H7 (cell line): ENCODE measurements at regions not wholly inside any gene's neighbourhood (a gene's known extent, or its start where the extent isn't known, plus 50 kb on each side); places are given as distances from the start of the nearest gene placed in this dataset.
"Not testable (repeated sequence)": the region's sequence is repeated elsewhere in the genome, so short reads cannot be mapped to it uniquely, and the experiment has no call there.

Experiments used
- DNase-seq: peaks from one replicate; pipeline ENCODE4 v3.0.0; 2012
- H3K27me3 ChIP-seq: 2 replicates; pipeline ENCODE4 v1.6.0; 2011; ENCODE audit warnings: mild to moderate bottlenecking, low read length; ENCODE audit not compliant: control insufficient read depth, insufficient read depth
- H3K36me3 ChIP-seq: replicated peaks from 2 replicates; pipeline ENCODE4 v1.5.1; 2011; ENCODE audit warnings: low read length; ENCODE audit not compliant: control insufficient read depth, insufficient read depth
- H3K4me3 ChIP-seq: 2 replicates; pipeline ENCODE4 v1.5.1; 2011; ENCODE audit warnings: low read depth, mild to moderate bottlenecking, control low read depth, low read length, moderate library complexity; ENCODE audit not compliant: insufficient read depth

DNA sequence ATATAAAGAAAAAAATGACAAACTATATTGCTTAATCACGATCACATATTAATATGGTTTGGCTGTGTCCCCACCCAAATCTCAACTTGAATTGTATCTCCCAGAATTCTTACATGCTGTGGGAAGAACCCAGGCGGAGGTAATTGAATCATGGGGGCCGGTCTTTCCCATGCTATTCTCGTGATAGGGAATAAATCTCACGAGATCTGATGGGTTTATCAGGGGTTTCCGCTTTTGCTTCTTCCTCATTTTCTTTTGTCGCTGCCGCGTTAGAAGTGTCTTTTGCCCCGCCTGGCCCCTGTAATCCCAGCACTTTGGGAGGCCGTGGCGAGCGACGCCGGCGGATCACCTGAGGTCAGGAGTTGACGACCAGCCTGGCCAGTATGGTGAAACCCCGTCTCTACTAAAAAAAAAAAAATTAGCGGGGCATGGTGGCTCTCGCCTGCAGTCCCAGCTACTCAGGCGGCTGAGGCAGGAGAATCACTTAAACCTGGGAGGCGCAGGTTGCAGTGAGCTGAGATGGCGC is 220.0 kb downstream of the KCNJ2 start:
- not testable (repeated sequence) for DNase-seq, H3K36me3 ChIP-seq, H3K4me3 ChIP-seq, H3K27me3 ChIP-seq

DNA sequence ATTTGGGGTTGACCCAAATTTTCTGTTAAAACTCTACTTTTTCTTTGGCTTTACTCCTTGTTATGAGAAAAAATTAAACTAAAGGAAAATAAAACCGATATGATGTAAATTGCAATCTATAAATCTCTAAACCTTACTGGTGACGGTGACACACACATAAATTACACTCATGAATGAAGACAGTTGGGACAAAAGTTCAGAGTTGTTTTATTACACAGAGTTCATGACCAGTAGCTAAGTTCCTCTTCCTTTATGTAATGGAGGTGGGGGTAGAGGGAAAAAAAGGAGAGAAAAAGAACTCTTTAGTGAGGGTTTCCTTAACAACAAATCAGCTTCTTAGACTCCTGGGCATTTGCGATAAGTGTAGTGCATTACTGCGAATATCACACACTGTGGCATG is 220.7 kb downstream of the KCNJ2 start:
- Histone ChIP-seq H3K4me3 (no peak overlapping the region), H3K27me3 (no peaks in the 10 kb centered on the region), H3K36me3 (no peaks in the 10 kb centered on the region)
- no peak for DNase-seq

DNA sequence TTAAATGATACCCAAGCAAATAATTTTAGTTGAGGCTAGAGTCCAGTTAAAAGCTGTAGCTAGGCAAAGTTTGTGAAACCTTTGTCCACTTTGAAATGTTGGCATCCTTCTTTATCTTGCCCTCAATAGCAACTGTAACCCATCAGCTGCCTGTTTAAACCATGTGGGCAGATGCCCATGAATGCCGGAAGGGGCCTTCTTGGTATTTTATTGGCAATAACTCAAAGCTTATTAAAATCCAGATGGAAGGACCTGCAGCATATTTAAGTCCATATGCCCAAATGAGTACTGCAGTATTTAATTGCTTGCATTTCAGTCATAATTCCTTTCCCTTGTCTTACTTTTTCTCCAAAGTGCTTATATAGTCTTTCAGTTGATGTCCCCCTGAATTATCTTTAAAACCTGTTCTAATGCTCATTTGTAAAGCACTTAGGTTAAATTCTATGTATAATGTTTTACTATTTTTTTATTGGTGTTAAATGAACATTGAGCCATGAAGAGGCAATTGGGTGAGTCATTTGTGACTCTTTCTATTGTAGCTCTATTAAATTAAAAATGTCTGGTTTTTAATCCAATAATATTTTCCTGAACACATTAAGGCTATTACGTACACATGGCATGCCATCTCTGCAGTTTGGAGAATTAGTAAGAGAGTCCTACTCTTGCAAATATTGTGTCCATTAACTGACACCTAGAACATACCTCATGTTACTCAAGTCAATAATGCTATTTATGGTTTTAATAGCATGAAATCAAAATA is 225.3 kb downstream of the KCNJ2 start:
- no peak for DNase-seq
- no peaks in the 10 kb centered on the region for H3K27me3 ChIP-seq
- H3K36me3 ChIP-seq, result no peaks in the 10 kb centered on the region
- no peak overlapping the region for H3K4me3 ChIP-seq

DNA sequence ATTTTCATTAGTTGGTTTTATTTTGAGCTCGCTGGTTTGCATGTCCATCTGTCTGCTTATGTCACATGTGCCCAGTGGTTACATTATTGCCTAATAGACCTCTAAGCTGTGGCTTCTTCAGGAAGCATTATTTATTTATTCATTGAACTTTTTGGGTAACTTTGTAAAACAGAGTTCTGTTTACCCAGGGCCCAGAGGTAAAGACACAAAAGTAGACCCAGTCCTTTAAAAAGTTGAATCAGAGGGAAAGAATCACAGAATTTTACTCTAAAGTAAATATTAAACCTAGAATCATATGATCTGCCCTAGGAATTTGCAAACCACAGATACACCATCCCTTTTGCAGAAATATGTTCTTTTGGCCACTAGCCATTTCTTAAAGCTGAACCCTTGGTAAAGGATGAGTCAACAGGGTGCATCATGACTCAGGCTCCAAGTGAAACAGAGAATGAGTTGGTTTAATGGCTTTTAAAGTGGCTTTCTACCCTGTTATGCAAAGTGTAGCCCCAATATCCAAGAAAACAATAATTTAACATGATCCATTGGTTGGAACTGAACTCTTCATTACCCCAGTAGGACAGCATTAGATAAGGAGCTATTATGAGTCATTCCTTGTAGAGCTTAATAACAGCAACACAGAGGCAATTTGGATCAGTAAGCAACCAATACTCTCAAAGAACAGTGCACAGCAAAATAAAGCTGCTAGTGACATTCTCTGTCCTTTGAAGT is 236.3 kb downstream of the KCNJ2 start:
- Histone ChIP-seq H3K36me3 (no peaks in the 10 kb centered on the region), H3K27me3 (no peaks in the 10 kb centered on the region), H3K4me3 (no peak overlapping the region)
- no peak for DNase-seq

GRCh38 chr17:70407506-70407905 is 238.2 kb downstream of the KCNJ2 start:
- no peak for DNase-seq
- Histone ChIP-seq H3K36me3 (no peaks in the 10 kb centered on the region), H3K4me3 (no peak overlapping the region), H3K27me3 (no peaks in the 10 kb centered on the region)

DNA sequence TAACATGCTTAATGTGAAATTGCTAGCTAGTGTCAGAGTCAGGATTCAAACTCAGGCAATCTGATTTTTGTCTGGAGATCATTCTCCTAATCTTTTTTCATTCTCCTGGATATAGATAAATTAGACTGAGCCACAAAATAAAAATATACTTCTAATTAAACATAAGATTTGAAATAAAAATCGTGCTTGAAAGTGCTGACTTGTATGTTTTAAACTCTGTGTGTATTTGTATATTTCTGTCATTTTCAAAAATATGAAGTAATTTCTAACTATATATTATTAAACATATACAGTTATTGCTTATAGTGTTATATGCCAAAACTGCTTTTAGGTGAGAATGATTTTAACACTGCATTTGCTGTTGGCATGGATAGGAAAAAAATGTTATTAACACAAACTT is 239.4 kb downstream of the KCNJ2 start:
- Histone ChIP-seq H3K36me3 (no peaks in the 10 kb centered on the region), H3K4me3 (no peak overlapping the region), H3K27me3 (no peaks in the 10 kb centered on the region)
- DNase-seq, result no peak

- Histone ChIP-seq H3K4me3 (no peak overlapping the region), H3K36me3 (no peaks in the 10 kb centered on the region), H3K27me3 (no peaks in the 10 kb centered on the region)
- no peak for DNase-seq
Measured at GRCh38 chr17:70414300-70414699, 245.0 kb downstream of the KCNJ2 start.

DNA sequence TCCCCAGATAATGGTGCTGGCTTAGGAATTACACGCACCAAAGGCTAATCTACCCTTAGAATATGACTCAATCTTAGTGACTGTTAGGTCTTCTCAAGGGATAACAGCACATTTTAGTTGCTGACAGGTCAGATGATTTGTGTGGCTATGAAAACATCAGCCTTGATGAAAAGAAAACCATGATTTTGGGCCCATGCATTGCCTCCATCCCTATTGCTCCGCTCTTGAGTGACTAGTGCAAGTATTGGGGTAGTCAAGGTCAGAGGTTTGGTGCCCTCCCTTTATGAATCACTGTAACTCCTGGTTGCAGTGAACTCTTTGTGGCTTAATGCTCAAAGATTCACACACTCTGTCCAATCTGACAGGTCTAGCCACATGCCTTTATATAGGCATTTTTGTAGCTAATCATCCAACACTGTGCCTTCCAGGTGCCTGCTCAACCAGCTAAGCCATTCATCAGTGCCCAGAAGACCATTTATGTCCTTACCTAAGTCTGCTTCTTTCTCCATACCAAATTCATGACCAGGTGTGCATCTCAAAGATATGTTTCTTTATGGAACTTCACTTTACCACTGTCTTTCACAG is 251.6 kb downstream of the KCNJ2 start:
- H3K27me3 ChIP-seq, result no peaks in the 10 kb centered on the region
- no peak for DNase-seq
- H3K36me3 ChIP-seq, result no peaks in the 10 kb centered on the region
- H3K4me3 ChIP-seq, result no peak overlapping the region

GRCh38 chr17:70422862-70423261 is 253.5 kb downstream of the KCNJ2 start:
- Histone ChIP-seq H3K27me3 (no peaks in the 10 kb centered on the region), H3K36me3 (no peaks in the 10 kb centered on the region), H3K4me3 (no peak overlapping the region)
- no peak for DNase-seq

GRCh38 chr17:70423562-70423961 is 254.2 kb downstream of the KCNJ2 start:
- Histone ChIP-seq H3K4me3 (no peak overlapping the region), H3K27me3 (no peaks in the 10 kb centered on the region), H3K36me3 (no peaks in the 10 kb centered on the region)
- no peak for DNase-seq

- Histone ChIP-seq H3K4me3 (no peak overlapping the region), H3K36me3 (no peaks in the 10 kb centered on the region), H3K27me3 (no peaks in the 10 kb centered on the region)
- DNase-seq, result no peak
Measured at GRCh38 chr17:70426752-70427151, 257.4 kb downstream of the KCNJ2 start.

DNA sequence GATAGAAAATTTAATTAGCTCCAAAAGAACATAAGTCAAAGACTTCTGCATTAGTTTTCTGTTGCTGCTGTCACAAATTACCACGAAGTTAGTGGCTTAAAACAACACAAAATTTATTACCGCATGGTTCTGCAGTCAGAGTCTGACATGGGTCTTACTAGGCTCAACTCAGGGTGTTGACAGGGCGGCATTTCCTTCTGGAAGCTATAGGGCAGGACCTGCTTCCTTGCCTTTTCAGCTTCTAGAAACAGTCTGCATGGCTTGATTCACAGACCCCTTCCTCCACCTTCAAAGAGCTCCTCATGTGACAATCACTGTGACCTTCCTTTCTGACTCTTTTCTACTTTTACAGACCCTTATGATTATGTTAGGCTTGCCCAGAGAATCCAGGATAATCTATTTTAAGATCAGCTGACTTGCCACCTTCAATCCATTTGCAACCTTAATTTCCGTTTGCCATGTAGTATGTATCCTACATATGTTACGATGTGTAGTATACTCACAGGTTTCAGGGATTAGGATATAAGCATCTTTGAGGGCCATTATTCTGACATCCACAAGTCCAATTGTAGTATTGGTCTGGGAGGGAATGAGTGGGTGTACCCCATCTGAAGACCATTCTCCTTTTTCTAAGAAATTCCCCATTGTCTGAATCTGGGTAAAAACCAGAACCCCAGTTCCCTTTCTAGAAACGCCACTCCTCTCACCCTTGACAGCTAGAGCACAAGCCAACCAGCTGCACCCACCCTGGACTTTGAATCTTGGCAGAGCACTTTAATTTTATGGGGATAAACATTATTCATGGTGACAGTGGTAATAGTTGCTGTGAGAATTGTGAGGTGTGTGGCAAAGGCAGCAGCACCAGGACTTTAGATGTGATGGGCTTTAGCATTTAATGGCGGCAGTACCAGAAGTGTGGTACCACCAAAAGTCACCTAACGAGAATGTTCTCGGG is 265.5 kb downstream of the KCNJ2 start:
- no peak overlapping the region for H3K4me3 ChIP-seq
- DNase-seq, result no peak

DNA sequence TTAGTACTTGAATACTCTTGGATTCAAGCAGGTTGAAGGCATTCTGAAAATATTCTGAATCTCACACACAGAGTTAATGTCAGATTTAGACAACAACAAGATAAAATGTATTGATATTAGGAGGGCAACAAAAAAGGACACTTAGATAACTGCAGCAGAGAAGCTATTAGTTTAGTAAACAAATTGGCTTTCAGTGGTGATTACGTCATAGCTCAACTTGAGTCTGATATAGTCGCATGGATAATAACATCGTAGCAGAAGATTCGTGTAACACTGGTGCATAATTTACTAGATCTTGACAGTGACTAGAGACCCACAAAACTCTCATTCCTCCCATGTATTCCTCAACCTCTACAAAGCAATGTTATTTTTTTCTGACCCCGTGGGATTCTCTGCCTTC is 268.3 kb downstream of the KCNJ2 start:
- no peak overlapping the region for H3K4me3 ChIP-seq
- H3K27me3 ChIP-seq, result no peaks in the 10 kb centered on the region
- DNase-seq, result no peak
- no peaks in the 10 kb centered on the region for H3K36me3 ChIP-seq

More for the DNA sequence above, 265.5 kb downstream of the KCNJ2 start:
- Histone ChIP-seq H3K36me3 (no peaks in the 10 kb centered on the region), H3K27me3 (no peaks in the 10 kb centered on the region)

- Histone ChIP-seq H3K36me3 (no peaks in the 10 kb centered on the region), H3K4me3 (no peak overlapping the region), H3K27me3 (no peaks in the 10 kb centered on the region)
- no peak for DNase-seq
Measured at GRCh38 chr17:70446446-70446845, 277.1 kb downstream of the KCNJ2 start.
